ENCODE measurements at regions not wholly inside any gene's neighbourhood (a gene's known extent, or its start where the extent isn't known, plus 50 kb on each side); places are given as distances from the start of the nearest gene placed in this dataset.

DNA sequence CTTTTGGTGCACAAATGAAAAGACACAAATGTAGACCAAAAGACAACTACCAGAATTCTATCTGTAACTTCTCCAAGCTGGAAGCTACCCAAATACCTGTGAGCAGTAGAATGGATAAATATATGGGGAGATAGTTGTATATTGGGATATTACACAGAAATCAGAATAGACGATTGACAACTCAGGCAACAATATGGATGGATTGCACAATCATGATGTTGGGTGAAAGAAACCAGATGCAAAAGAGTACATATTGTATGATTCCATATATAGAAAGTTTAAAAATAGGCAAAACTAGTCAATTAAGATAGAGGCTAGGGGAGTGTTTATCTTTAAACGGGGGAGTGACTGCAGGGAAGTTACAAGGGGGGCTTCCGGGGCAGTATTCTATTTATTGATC, 77.5 kb upstream of the NKD1 start:
- no peaks in the 10 kb centered on the region for H3K27me3 ChIP-seq (ENCODE audit: control insufficient read depth in 4 of 4, insufficient read depth in 4 of 4, low read length in 3 of 4)
- no peak overlapping the region for H3K27ac ChIP-seq (ENCODE audit: low read depth in 1 of 2, low read length in 2 of 2)
- no peak overlapping the region for H3K4me3 ChIP-seq (ENCODE audit: low read depth in 1 of 3, low read length in 3 of 3)
- H3K9ac ChIP-seq (ENCODE audit: low read depth in 1 of 2, low read length in 2 of 2): no peak overlapping the region
- TF ChIP-seq FOXA1 (IDR thresholded peaks at IDR 0.05) (no peak), RXRA (IDR thresholded peaks at IDR 0.05) (no peak), EGR1 (IDR thresholded peaks at IDR 0.05; ENCODE audit: low read depth in 2 of 2) (no peak)
- TF ChIP-seq, protein P1, sequence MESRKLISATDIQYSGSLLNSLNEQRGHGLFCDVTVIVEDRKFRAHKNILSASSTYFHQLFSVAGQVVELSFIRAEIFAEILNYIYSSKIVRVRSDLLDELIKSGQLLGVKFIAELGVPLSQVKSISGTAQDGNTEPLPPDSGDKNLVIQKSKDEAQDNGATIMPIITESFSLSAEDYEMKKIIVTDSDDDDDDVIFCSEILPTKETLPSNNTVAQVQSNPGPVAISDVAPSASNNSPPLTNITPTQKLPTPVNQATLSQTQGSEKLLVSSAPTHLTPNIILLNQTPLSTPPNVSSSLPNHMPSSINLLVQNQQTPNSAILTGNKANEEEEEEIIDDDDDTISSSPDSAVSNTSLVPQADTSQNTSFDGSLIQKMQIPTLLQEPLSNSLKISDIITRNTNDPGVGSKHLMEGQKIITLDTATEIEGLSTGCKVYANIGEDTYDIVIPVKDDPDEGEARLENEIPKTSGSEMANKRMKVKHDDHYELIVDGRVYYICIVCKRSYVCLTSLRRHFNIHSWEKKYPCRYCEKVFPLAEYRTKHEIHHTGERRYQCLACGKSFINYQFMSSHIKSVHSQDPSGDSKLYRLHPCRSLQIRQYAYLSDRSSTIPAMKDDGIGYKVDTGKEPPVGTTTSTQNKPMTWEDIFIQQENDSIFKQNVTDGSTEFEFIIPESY (IDR thresholded peaks at IDR 0.05): no peak
- WGBS: 66% methylated on average over 3 of the region's 3 CpGs
- no peaks in the 10 kb centered on the region for H3K9me3 ChIP-seq (ENCODE audit: control insufficient read depth in 4 of 4, low read length in 3 of 4)
- H3K36me3 ChIP-seq (ENCODE audit: control insufficient read depth in 4 of 4, insufficient read depth in 3 of 4, low read depth in 1 of 4, low read length in 3 of 4): no peaks in the 10 kb centered on the region
- H3K4me1 ChIP-seq (ENCODE audit: control insufficient read depth in 4 of 4, insufficient read depth in 4 of 4, low read length in 3 of 4): peaks cover 0 to 4% (median 4%) of the 10 kb centered on the region in 4 donors
- no peak for DNase-seq (ENCODE audit: low spot score)

DNA sequence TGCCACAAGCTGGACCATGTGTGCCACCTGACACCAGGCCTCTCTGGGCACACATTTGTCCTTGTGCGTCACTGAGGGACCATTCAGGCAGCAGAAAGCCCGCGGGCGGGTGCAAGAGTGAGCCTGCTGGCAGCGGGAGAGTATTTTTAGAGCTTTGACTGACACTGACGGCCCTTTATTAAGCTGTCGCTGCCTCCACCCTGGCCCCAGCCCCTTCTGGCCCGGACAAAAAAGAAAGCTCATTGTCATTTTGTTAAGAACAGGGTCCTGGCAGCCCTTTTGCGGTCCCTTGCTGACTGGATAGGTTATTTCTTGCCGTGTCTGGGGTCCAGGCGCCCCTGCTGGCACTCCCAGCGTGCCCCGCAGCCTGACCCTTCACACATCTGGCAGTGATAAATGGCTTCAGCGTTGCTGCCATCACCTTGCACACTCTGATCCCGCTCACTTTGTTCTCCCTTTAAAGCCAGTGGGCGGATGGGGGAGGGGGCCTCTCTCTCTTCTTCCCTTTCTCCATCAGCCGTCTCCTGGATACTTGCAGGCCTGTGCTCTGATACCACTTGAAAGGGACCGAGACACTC, 78.4 kb upstream of the NKD1 start:
- no peaks in the 10 kb centered on the region for H3K27me3 ChIP-seq (ENCODE audit: control insufficient read depth in 4 of 4, insufficient read depth in 4 of 4, low read length in 3 of 4)
- H3K27ac ChIP-seq (ENCODE audit: low read depth in 1 of 2, low read length in 2 of 2): no peak overlapping the region
- TF ChIP-seq, protein P2, sequence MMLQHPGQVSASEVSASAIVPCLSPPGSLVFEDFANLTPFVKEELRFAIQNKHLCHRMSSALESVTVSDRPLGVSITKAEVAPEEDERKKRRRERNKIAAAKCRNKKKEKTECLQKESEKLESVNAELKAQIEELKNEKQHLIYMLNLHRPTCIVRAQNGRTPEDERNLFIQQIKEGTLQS (IDR thresholded peaks at IDR 0.05): no peak
- TF ChIP-seq RAD21 (IDR thresholded peaks at IDR 0.05) (no peak), TAF1 (conservative IDR thresholded peaks at IDR 0.05) (no peak), EGR1 (IDR thresholded peaks at IDR 0.05; ENCODE audit: low read depth in 2 of 2) (no peak), FOXA2 (IDR thresholded peaks at IDR 0.05) (no peak), GABPA (IDR thresholded peaks at IDR 0.05 in 1 of 2, conservative IDR thresholded peaks at IDR 0.05 in 1 of 2) (no peak), FOXA1 (IDR thresholded peaks at IDR 0.05) (no peak), HNF4A (conservative IDR thresholded peaks at IDR 0.05) (no peak), HNF4G (IDR thresholded peaks at IDR 0.05) (no peak), YY1 (IDR thresholded peaks at IDR 0.05) (no peak), SP1 (IDR thresholded peaks at IDR 0.05) (no peak)
- TF ChIP-seq, protein P3, sequence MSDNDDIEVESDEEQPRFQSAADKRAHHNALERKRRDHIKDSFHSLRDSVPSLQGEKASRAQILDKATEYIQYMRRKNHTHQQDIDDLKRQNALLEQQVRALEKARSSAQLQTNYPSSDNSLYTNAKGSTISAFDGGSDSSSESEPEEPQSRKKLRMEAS (IDR thresholded peaks at IDR 0.05): no peak
- TF ChIP-seq, protein P4, sequence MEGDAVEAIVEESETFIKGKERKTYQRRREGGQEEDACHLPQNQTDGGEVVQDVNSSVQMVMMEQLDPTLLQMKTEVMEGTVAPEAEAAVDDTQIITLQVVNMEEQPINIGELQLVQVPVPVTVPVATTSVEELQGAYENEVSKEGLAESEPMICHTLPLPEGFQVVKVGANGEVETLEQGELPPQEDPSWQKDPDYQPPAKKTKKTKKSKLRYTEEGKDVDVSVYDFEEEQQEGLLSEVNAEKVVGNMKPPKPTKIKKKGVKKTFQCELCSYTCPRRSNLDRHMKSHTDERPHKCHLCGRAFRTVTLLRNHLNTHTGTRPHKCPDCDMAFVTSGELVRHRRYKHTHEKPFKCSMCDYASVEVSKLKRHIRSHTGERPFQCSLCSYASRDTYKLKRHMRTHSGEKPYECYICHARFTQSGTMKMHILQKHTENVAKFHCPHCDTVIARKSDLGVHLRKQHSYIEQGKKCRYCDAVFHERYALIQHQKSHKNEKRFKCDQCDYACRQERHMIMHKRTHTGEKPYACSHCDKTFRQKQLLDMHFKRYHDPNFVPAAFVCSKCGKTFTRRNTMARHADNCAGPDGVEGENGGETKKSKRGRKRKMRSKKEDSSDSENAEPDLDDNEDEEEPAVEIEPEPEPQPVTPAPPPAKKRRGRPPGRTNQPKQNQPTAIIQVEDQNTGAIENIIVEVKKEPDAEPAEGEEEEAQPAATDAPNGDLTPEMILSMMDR (IDR thresholded peaks at IDR 0.05; ENCODE audit: low read depth, low read length, missing input control): no peak
- TF ChIP-seq, protein P1 (IDR thresholded peaks at IDR 0.05): no peak
- TF ChIP-seq, protein P5, sequence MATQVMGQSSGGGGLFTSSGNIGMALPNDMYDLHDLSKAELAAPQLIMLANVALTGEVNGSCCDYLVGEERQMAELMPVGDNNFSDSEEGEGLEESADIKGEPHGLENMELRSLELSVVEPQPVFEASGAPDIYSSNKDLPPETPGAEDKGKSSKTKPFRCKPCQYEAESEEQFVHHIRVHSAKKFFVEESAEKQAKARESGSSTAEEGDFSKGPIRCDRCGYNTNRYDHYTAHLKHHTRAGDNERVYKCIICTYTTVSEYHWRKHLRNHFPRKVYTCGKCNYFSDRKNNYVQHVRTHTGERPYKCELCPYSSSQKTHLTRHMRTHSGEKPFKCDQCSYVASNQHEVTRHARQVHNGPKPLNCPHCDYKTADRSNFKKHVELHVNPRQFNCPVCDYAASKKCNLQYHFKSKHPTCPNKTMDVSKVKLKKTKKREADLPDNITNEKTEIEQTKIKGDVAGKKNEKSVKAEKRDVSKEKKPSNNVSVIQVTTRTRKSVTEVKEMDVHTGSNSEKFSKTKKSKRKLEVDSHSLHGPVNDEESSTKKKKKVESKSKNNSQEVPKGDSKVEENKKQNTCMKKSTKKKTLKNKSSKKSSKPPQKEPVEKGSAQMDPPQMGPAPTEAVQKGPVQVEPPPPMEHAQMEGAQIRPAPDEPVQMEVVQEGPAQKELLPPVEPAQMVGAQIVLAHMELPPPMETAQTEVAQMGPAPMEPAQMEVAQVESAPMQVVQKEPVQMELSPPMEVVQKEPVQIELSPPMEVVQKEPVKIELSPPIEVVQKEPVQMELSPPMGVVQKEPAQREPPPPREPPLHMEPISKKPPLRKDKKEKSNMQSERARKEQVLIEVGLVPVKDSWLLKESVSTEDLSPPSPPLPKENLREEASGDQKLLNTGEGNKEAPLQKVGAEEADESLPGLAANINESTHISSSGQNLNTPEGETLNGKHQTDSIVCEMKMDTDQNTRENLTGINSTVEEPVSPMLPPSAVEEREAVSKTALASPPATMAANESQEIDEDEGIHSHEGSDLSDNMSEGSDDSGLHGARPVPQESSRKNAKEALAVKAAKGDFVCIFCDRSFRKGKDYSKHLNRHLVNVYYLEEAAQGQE (IDR thresholded peaks at IDR 0.05): no peak
- no peak overlapping the region for H3K9ac ChIP-seq (ENCODE audit: low read depth in 1 of 2, low read length in 2 of 2)
- no peaks in the 10 kb centered on the region for H3K36me3 ChIP-seq (ENCODE audit: control insufficient read depth in 4 of 4, insufficient read depth in 3 of 4, low read depth in 1 of 4, low read length in 3 of 4)
- peaks cover 0 to 4% (median 4%) of the 10 kb centered on the region in 4 donors for H3K4me1 ChIP-seq (ENCODE audit: control insufficient read depth in 4 of 4, insufficient read depth in 4 of 4, low read length in 3 of 4)
- DNase-seq (ENCODE audit: low spot score): no peak
- H3K9me3 ChIP-seq (ENCODE audit: control insufficient read depth in 4 of 4, low read length in 3 of 4): no peaks in the 10 kb centered on the region
- 79% methylated on average over 18 of the region's 18 CpGs for WGBS
- no peak overlapping the region for H3K4me3 ChIP-seq (ENCODE audit: low read depth in 1 of 3, low read length in 3 of 3)
